ENCODE measurements at regions not wholly inside any gene's neighbourhood (a gene's known extent, or its start where the extent isn't known, plus 50 kb on each side); places are given as distances from the start of the nearest gene placed in this dataset.

DNA sequence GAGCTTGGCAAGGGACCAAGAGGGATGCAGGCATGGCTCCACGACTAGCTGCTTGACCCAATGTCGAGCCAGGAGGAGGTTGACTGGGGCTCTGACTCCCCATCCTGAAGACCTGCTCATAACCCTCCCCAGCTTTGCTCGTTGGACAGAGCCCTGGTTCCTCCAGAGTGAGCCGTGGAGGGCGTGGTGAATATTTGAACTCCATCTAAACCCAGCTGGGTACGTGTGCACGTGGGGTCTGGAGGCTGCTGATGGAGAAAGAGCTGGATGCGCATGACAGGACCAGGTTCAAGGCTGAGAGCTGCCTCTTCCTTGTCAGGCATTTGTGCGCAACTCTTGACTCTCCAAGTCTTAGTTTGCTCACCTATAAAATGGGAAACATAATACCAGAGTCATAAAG lies 282.8 kb downstream of the TLE3 start:
- WGBS (ENCODE audit: missing lambda C conversion rate), result 57% methylated on average over 9 of the region's 9 CpGs
- Histone ChIP-seq H3K27ac (no peak overlapping the region), H3K9me3 (no peaks in the 10 kb centered on the region), H3K4me1 (no peaks in the 10 kb centered on the region), H3K4me2 (no peak overlapping the region), H3K4me3 (no peak overlapping the region)
- ATAC-seq, result no peak
- no peak for FAIRE-seq
- POLR2A ChIA-PET, result no interaction called here
- CTCF ChIA-PET, result interaction anchor here (1.0 to 1.3 kb wide), 3 partner anchors 10 to 58 kb away, joined by 3 read pairs; no protein-coding TSS in a partner anchor
- DNase-seq (ENCODE audit: low read depth in 1 of 2, low spot score in 1 of 2), result no peak
- no peak for TF ChIP-seq EHF (CRISPR knock-in tag; IDR thresholded peaks at IDR 0.05)
- TF ChIP-seq, protein P1, sequence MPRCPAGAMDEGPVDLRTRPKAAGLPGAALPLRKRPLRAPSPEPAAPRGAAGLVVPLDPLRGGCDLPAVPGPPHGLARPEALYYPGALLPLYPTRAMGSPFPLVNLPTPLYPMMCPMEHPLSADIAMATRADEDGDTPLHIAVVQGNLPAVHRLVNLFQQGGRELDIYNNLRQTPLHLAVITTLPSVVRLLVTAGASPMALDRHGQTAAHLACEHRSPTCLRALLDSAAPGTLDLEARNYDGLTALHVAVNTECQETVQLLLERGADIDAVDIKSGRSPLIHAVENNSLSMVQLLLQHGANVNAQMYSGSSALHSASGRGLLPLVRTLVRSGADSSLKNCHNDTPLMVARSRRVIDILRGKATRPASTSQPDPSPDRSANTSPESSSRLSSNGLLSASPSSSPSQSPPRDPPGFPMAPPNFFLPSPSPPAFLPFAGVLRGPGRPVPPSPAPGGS (IDR thresholded peaks at IDR 0.05), result no peak
- TF ChIP-seq ZC3H11A (IDR thresholded peaks at IDR 0.05), result no peak
- TF ChIP-seq, protein P2, sequence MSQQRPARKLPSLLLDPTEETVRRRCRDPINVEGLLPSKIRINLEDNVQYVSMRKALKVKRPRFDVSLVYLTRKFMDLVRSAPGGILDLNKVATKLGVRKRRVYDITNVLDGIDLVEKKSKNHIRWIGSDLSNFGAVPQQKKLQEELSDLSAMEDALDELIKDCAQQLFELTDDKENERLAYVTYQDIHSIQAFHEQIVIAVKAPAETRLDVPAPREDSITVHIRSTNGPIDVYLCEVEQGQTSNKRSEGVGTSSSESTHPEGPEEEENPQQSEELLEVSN (IDR thresholded peaks at IDR 0.05; ENCODE audit: borderline replicate concordance, low read depth), result no peak
- no peak for TF ChIP-seq ZNF302 (CRISPR knock-in tag; IDR thresholded peaks at IDR 0.05)
- no peak for TF ChIP-seq CBX8 (IDR thresholded peaks at IDR 0.05)
- TF ChIP-seq KDM5A (IDR thresholded peaks at IDR 0.05), result no peak
- no peak for TF ChIP-seq CHD4 (IDR thresholded peaks at IDR 0.05; ENCODE audit: borderline replicate concordance)
- no peak for TF ChIP-seq HOXB5 (CRISPR knock-in tag; IDR thresholded peaks at IDR 0.05)
- no peak for TF ChIP-seq FOSL2 (IDR thresholded peaks at IDR 0.05)
- TF ChIP-seq FOSL2 (CRISPR knock-in tag; IDR thresholded peaks at IDR 0.05), result no peak
- TF ChIP-seq, protein P3, sequence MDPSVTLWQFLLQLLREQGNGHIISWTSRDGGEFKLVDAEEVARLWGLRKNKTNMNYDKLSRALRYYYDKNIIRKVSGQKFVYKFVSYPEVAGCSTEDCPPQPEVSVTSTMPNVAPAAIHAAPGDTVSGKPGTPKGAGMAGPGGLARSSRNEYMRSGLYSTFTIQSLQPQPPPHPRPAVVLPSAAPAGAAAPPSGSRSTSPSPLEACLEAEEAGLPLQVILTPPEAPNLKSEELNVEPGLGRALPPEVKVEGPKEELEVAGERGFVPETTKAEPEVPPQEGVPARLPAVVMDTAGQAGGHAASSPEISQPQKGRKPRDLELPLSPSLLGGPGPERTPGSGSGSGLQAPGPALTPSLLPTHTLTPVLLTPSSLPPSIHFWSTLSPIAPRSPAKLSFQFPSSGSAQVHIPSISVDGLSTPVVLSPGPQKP (IDR thresholded peaks at IDR 0.05; ENCODE audit: low read depth, low read length), result no peak

DNA sequence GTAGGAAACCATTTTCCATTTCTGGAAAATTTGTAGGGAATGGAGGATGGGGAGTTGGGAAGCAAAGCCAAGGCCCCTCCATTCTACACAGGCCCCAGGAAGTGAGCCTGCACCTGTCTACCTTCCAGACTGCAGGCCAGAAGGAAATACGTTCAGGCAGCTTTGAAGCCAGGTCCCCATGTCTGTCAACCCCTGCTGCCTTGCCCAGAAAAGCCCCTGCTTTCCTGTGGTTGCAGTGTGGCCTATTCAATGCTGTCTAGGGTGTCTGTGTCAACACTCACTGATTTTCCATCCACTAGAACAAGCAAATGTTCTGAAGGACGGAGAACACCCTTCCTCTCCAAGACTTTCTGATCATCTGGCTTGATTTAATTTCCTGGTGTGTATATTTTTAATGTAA lies 281.9 kb downstream of the TLE3 start:
- no peak for ATAC-seq

DNA sequence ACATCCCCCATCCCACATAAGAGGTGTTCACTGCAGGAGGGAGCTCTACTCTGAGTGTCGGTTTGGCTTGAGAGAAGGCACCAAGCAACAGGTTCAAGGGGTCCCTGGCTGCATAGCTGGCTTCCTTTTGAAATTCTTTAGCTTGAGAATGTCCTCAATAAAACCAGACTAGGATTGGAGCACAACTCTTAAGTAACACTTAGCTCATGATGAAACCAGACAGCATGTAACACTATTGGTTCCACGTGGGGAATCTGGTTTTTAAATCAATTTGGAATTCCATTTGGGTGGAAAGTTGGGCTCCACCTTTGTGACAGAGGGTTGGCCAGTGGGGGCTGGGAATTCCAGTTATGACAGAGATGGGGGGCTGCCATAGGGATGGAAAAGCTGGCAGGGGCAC lies 281.2 kb downstream of the TLE3 start:
- ChIA-PET CTCF (interaction anchor here (1.0 to 1.2 kb wide), 2 partner anchors 8 to 19 kb away, joined by 3 to 4 read pairs; no protein-coding TSS in a partner anchor), POLR2A (no interaction called here)
- no peak for DNase-seq (ENCODE audit: low read depth in 1 of 2, low spot score in 1 of 2)
- TF ChIP-seq KDM1A (IDR thresholded peaks at IDR 0.05; ENCODE audit: low read depth), result no peak
- no peak for TF ChIP-seq MAZ (IDR thresholded peaks at IDR 0.05; ENCODE audit: borderline replicate concordance, low read depth, low read length)
- TF ChIP-seq, protein P2 (IDR thresholded peaks at IDR 0.05; ENCODE audit: borderline replicate concordance, low read depth), result no peak
- no peak for TF ChIP-seq POLR2AphosphoS2 (conservative IDR thresholded peaks at IDR 0.05; ENCODE audit: low read length)
- TF ChIP-seq, protein P4, sequence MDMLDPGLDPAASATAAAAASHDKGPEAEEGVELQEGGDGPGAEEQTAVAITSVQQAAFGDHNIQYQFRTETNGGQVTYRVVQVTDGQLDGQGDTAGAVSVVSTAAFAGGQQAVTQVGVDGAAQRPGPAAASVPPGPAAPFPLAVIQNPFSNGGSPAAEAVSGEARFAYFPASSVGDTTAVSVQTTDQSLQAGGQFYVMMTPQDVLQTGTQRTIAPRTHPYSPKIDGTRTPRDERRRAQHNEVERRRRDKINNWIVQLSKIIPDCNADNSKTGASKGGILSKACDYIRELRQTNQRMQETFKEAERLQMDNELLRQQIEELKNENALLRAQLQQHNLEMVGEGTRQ (IDR thresholded peaks at IDR 0.05), result no peak
- no peak for TF ChIP-seq KDM5A (IDR thresholded peaks at IDR 0.05)
- no peak for TF ChIP-seq HOXB5 (CRISPR knock-in tag; IDR thresholded peaks at IDR 0.05)
- TF ChIP-seq PHF8 (IDR thresholded peaks at IDR 0.05; ENCODE audit: borderline replicate concordance, low read depth), result no peak
- TF ChIP-seq EHMT2 (IDR thresholded peaks at IDR 0.05; ENCODE audit: low read depth), result no peak
- no peak for TF ChIP-seq ZNF302 (CRISPR knock-in tag; IDR thresholded peaks at IDR 0.05)
- TF ChIP-seq TP53 (CRISPR knock-in tag; IDR thresholded peaks at IDR 0.05), result no peak
- no peak for TF ChIP-seq CHD2 (IDR thresholded peaks at IDR 0.05; ENCODE audit: low read length, partially characterized antibody)
- TF ChIP-seq ZFP36 (IDR thresholded peaks at IDR 0.05; ENCODE audit: borderline replicate concordance, partially characterized antibody), result no peak
- TF ChIP-seq MAFK (IDR thresholded peaks at IDR 0.05; ENCODE audit: partially characterized antibody), result no peak
- no peak for TF ChIP-seq JUNB (IDR thresholded peaks at IDR 0.05)
- TF ChIP-seq RCOR1 (IDR thresholded peaks at IDR 0.05; ENCODE audit: low read depth, low read length), result no peak
- TF ChIP-seq POLR2A (IDR thresholded peaks at IDR 0.05; ENCODE audit: low read length), result no peak
- H3K27ac ChIP-seq, result no peak overlapping the region
- H3K9me3 ChIP-seq, result no peaks in the 10 kb centered on the region
- WGBS (ENCODE audit: missing lambda C conversion rate), result 19% methylated on average over 2 of the region's 2 CpGs
- no peak for ATAC-seq
- H3K4me2 ChIP-seq, result no peak overlapping the region
- H3K4me1 ChIP-seq, result no peaks in the 10 kb centered on the region
- FAIRE-seq, result no peak
- H3K4me3 ChIP-seq, result no peak overlapping the region

More for the DNA sequence above, 281.9 kb downstream of the TLE3 start:
- ChIA-PET POLR2A (no interaction called here), CTCF (no interaction called here)
- H3K9me3 ChIP-seq, result no peaks in the 10 kb centered on the region
- H3K4me2 ChIP-seq, result no peak overlapping the region
- no peak overlapping the region for H3K4me3 ChIP-seq
- 43% methylated on average over 2 of the region's 2 CpGs for WGBS (ENCODE audit: missing lambda C conversion rate)
- H3K27ac ChIP-seq, result no peak overlapping the region
- TF ChIP-seq JUNB (IDR thresholded peaks at IDR 0.05) (no peak), CHD2 (IDR thresholded peaks at IDR 0.05; ENCODE audit: low read length, partially characterized antibody) (no peak), PHF8 (IDR thresholded peaks at IDR 0.05; ENCODE audit: borderline replicate concordance, low read depth) (no peak), HEYL (CRISPR knock-in tag; IDR thresholded peaks at IDR 0.05) (no peak), KDM1A (IDR thresholded peaks at IDR 0.05; ENCODE audit: low read depth) (no peak), EHMT2 (IDR thresholded peaks at IDR 0.05; ENCODE audit: low read depth) (no peak)
- TF ChIP-seq, protein P4 (IDR thresholded peaks at IDR 0.05), result no peak
- TF ChIP-seq, protein P1 (IDR thresholded peaks at IDR 0.05), result no peak
- DNase-seq (ENCODE audit: low read depth in 1 of 2, low spot score in 1 of 2) (no peak), FAIRE-seq (no peak)
- H3K4me1 ChIP-seq, result no peaks in the 10 kb centered on the region
